ENCODE measurements at regions not wholly inside any gene's neighbourhood (a gene's known extent, or its start where the extent isn't known, plus 50 kb on each side); places are given as distances from the start of the nearest gene placed in this dataset.
"Not testable (repeated sequence)": the region's sequence is repeated elsewhere in the genome, so short reads cannot be mapped to it uniquely, and the experiment has no call there.

GRCh38 chr2:51807229-51807628, 775.3 kb upstream of the NRXN1 start:
- no peak for DNase-seq

DNA sequence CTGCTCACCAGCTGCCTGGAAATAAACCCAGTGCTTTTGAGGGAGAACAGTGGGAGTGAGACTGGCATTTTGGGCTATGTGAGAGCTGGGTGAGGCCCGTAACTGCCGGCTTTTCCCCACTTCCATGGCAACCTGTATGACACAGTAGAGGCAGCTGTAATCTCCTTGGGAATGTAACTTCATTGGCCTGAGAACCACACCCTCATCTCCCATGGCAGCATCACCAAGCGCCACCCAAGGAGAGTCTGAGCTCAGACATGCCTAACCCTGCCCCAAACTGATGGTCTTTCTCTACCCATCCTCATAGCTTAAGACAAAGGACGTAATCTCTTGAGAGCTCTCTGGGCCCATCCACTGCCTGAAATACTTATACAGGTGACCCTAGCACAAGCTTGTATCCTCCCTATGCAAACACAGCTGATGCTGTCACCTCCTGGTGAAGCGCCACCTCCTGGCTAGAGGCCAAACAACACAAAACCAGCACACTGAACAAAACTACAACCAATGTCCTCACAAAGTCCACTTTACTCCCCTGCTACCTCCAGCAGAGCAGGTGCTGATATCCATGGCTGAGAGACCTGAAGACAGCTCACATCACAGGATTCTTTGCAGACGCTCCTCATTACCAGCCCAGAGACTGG, 763.4 kb upstream of the NRXN1 start:
- no peak for DNase-seq

GRCh38 chr2:51791496-51791895, 759.6 kb upstream of the NRXN1 start:
- no peak for DNase-seq

- no peak for DNase-seq
Observed at GRCh38 chr2:51790854-51791253, 758.9 kb upstream of the NRXN1 start.

- no peak for DNase-seq
Observed at GRCh38 chr2:51789918-51790317, 758.0 kb upstream of the NRXN1 start.

- no peak for DNase-seq
Observed at GRCh38 chr2:51782921-51783765, 751.2 kb upstream of the NRXN1 start.

GRCh38 chr2:51781691-51782090, 749.8 kb upstream of the NRXN1 start:
- DNase-seq = no peak

- no peak for DNase-seq
Observed at GRCh38 chr2:51780353-51780752, 748.4 kb upstream of the NRXN1 start.

DNA sequence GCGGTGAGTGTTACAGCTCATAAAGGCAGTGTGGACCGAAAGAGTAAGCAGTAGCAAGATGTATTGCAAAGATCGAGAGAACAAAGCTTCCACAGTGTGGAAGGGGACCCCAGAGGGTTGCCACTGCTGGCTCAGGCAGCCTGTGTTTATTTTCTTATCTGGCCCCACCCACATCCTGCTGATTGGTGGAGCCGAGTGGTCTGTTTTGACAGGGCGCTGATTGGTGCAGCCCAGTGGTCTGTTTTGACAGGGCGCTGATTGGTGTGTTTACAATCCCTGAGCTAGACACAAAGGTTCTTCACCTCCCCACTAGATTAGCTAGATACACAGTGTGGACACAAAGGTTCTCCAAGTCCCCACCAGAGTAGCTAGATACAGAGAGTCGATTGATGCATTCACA, 747.8 kb upstream of the NRXN1 start:
- not testable (repeated sequence) for DNase-seq

GRCh38 chr2:51778806-51779205, 746.9 kb upstream of the NRXN1 start:
- DNase-seq = no peak

DNA sequence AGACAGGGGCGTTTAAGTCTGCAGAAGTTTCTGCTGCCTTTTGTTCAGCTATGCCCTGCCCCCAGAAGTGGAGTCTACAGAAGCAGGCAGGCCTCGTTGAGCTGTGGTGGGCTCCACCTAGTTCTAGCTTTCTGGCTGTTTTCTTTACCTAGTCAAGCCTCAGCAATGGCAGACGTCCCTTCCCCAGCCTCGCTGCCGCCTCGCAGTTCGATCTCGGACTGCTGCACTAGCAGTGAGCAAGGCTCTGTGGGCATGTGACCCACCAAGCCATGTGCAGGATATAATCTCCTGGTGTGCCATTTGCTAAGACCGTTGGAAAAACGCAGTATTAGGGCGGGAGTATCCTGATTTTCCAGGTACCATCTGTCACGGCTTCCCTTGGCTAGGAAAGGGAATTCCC, 742.7 kb upstream of the NRXN1 start:
- not testable (repeated sequence) for DNase-seq

DNA sequence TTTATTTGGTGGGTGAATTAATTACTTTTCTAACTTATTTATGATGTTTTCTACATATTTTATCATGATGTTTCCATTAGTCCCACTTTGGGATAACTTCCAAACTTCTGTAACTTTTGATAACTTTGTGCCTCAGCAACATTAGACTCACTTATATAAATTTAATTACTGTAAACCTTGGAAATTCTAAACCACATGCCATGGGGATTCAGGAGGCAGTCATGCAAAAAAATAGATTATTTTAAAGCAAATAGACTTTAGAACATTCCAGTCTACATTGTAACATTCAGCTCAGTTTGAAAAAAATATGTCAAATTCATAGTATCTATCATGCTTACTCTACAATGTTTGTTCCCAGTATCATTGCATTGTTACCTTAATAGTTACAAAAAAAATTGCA, 728.5 kb upstream of the NRXN1 start:
- DNase-seq = no peak

DNA sequence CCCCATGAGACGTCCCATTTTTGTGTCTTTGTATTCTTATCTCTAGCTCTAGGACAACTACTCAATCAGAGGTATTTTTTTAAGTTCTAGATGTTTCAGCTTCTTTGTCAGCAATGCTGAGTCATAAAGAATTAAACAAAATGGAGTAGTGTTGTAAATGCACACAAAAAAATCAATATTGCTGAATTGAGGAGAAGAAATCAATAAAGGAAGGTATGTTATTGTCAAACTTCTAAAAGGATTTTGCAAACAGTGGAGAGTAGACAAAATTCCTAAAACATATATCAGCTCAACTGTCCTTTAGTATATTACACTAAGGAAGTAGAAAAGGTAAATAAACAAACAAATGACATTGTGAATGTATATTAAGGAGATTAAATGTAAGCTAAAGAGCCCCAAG, 726.1 kb upstream of the NRXN1 start:
- no peak for DNase-seq

DNA sequence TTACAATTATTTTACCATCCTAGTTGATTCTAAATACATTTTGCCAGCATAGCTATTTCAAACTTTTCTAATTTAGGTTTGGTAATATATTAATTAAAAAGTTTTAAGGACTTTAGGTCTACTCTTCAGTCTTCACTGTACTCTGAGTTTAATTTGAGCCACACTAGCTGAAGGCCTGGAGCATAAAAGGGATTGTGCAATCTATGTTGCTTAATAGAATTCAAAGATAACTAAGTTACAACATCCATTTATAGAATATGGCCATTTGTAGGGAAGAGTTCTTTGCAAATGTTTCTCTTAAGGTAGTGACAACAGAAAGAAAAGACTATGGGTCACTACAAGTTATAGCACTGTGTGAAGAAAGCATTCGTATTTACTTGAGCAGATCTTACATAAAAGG, 702.2 kb upstream of the NRXN1 start:
- no peak for DNase-seq

DNA sequence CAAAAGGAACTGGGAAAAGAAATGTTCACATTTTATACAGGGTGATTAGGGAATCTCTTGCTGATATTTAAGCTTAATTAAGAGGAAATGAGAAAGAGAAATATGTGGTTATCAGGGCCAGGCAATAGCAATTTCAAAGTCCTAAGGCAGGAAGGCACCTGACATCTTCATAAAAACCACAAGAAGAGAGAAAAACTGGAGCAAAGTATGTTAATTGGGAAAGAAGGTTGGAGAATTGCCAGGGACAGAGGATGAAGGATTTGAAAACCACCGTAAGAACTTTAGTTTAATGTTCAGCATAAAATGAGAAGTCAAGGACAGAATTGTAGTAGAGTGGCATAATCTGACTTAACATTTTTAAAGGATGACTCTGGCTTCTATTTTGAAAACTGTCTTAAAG, 691.8 kb upstream of the NRXN1 start:
- DNase-seq = no peak

GRCh38 chr2:51722311-51722710, 690.4 kb upstream of the NRXN1 start:
- no peak for DNase-seq

DNA sequence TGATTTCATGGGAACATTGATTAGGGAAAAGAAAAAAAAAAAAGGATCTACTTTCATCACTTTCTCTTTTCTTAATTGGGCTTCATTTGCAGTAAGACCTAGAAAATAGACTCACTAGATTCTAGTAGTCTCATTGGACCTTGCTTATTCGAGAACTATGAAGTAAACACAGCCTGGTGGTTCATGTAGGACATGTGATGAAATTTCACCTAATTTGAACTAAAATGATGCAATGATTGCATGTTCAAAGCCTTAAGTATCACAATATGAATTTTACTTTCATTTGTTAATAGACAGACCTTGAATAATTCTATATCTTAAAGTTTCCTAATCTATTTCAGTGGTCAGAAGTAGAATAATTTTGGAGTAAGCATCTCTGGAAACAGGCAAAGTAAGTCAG, 688.9 kb upstream of the NRXN1 start:
- no peak for DNase-seq

- DNase-seq = no peak
Observed at GRCh38 chr2:51718881-51719280, 686.9 kb upstream of the NRXN1 start.

DNA sequence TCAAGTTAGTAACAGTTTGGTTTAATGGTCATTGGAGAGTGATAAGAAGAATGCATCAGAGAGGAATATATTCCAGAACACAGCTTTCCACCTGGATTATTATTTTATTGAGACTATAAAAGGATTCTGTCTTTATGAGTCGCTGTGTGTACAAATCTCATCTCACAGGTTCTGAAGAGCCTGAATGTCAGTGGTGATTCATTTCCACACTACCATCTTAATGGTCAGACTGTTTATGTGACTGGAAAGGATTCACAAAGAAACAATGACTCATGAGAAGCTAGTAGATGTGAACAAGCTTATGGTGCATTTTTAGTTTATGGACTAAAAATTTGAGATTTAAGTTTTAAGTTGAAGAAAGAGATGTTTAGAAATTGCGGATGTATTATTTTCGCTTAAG, 685.4 kb upstream of the NRXN1 start:
- no peak for DNase-seq

- DNase-seq = no peak
Observed at GRCh38 chr2:51711766-51712165, 679.8 kb upstream of the NRXN1 start.

DNA sequence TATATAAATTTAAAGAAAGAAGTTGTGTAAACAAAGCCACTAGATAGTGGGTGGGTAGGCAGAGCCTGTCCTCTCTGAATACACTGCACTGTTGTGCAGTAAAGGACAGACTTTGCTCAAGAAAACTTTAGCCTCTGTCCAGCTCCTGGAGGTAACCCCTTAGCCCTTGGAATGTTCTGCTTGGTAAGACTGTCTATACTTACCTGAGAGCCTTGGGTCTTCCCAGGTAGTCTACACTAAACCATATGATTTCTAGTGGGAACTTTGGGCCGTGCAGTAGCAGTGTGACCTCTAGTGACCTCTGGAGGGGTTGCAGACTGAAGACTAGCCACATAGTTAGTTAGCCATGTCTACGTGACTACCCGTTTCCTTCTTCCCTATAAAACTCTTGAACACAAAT, 678.3 kb upstream of the NRXN1 start:
- DNase-seq = no peak

DNA sequence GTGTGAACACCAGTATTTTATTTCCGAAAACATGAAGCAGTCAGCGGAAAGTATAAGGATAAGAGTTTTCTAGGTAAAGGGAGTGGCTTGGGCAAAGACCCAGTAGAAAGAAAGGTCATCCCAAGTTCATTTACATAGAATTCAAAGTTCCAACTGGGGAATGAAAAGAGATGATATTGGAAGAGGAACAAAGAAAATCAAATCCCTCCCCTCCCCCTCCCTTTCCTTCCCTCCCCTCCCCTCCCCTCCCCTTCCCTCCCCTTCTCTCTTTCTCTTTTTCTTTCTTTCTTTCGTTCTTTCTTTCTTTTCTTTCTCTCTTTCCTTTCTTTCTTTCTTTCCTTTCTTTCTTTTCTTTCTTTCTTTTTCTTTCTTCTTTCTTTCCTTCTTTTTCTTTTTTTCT, 675.7 kb upstream of the NRXN1 start:
- no peak for DNase-seq

DNA sequence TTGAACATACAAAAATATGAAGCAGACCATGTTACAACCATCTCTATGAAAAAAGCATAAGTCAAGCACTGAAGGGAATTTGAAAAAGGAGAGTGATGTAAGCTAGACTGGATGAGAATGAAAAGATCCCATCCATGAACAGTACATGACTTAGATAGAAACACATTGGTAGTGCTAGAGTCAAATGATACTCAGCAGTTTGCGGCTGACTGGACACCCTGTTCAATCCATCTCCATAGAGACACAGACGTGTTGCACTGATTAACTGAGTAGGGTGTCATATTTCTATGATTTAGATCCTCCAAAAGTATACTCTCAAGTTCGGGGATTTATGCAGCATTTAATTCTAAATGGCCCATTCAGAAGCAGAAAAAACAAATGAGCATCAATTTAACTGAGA, 674.3 kb upstream of the NRXN1 start:
- DNase-seq = no peak

GRCh38 chr2:51705417-51705816, 673.5 kb upstream of the NRXN1 start:
- no peak for DNase-seq

DNA sequence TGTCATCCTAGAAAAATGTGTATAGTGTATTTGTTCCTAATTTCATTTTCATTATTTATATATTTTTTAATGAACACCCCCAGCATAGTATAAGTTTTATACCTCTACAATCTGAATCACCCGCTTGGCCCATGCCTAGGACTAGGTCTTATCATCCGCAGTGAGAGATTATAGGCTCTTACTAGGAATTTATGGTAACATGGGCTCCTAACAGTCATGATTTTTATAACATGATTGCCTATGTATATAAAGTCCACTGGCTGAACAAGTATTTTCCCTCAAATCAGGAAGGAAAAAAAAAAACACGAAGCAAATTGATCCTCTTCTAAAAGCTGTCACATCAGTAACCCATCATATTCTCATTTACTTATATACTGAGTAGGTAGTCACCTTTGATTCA, 666.1 kb upstream of the NRXN1 start:
- DNase-seq = no peak
